Panc1 (cell line): ENCODE measurements at regions not wholly inside any gene's neighbourhood (a gene's known extent, or its start where the extent isn't known, plus 50 kb on each side); places are given as distances from the start of the nearest gene placed in this dataset.

Experiments used
- CTCF ChIP-seq: fragments of 450-650 bp; IDR thresholded peaks from 2 replicates; pipeline ENCODE4 v1.5.1; 2017; ENCODE audit warnings: mild to moderate bottlenecking
- POLR2AphosphoS5 ChIP-seq: IDR thresholded peaks from 2 replicates; pipeline ENCODE4 v1.6.1; 2012; ENCODE audit warnings: mild to moderate bottlenecking, low read depth, low read length, moderate library complexity
- SIN3A ChIP-seq: IDR thresholded peaks from 2 replicates; pipeline ENCODE4 v1.6.1; 2012; ENCODE audit warnings: low read depth, mild to moderate bottlenecking, low read length, moderate library complexity, borderline replicate concordance; ENCODE audit not compliant: insufficient read depth
- TCF7L2 ChIP-seq: IDR thresholded peaks from 2 replicates; pipeline ENCODE4 v1.6.1; 2011; ENCODE audit warnings: mild to moderate bottlenecking, low read depth, low read length, inconsistent platforms

GRCh38 chr19:23558541-23558940 is 128.5 kb downstream of the ZNF675 start:
- TF ChIP-seq SIN3A: no peak
- no peak for TF ChIP-seq CTCF
- TF ChIP-seq TCF7L2: no peak
- TF ChIP-seq POLR2AphosphoS5: no peak
